ENCODE measurements at regions not wholly inside any gene's neighbourhood (a gene's known extent, or its start where the extent isn't known, plus 50 kb on each side); places are given as distances from the start of the nearest gene placed in this dataset.

GRCh38 chr18:2395427-2396161 lies 175.7 kb downstream of the METTL4 start:
- TF ChIP-seq SP1 (IDR thresholded peaks at IDR 0.05) (no peak), RAD21 (IDR thresholded peaks at IDR 0.05) (no peak), CTCF (IDR thresholded peaks at IDR 0.05; ENCODE audit: low read depth, low read length, missing input control) (no peak)
